ENCODE measurements at regions not wholly inside any gene's neighbourhood (a gene's known extent, or its start where the extent isn't known, plus 50 kb on each side); places are given as distances from the start of the nearest gene placed in this dataset.

DNA sequence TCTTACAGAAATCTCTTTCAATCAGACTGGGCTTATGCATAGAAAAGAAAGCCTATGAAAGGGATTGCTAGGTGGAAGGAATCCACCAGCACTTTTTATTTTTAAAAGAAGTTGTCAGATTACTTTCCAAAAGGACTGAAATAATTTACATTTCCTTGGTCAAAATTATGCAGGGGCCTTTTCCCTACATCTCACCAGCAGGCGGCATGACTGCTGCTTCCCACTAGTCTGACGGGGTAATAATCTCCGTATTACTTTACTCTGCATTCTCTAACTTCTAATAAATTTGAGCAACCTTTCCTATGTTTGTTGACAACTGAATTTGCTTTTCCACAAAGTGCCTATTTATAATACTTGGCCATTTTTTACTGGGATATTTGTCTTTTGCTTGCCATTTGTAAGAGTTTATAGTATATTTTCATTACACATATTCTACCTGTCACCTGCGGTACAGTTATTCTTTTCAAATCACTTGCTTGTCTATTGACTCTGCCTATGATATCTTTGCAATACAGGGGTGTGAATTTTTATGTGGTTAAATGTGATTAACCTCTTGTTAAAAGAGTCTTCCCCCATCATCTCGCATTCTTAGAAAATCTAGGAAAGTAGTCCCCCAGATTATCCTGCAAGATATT lies 51.9 kb upstream of the USP47 start:
- DNase-seq, result peak; percentile 12

GRCh38 chr11:11788063-11788710 lies 53.6 kb upstream of the USP47 start:
- DNase-seq, result no peak

DNA sequence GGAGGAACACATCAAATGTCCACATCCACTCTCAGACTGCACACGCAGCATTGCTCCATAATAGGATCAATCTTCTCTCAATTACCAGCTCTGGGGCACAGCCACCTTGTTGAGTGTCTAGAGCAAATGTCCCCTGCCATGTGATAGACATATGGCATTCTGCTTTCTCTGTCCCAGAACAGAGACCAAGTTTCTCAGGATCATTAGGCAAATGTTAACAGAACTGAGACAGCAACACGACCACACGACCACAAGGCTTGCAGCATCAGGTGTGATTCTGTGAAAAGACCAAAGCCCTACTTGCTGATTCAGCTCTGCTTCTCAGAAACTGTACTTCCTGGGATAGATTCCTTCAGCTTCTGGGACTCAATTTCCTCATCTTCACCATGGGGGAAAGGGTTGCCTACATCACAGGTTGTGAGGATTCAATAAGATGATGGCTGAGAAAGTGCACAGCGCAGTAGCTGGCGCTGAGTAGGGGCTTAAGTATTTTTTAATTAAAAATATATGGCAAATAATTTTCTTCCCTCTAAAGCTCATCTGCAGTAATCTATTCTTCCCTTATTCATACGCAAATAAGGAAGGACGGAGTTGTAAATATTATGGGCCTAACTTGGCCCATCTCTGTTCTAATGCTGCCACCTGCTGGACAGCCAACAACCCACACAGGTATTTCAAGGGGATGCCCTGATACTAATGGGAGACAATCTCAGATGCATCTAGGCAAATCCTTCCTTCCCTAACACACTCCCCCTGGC lies 54.3 kb upstream of the USP47 start:
- DNase-seq, result peak; percentile 77

- DNase-seq, result no peak
These were observed 55.0 kb upstream of the USP47 start for GRCh38 chr11:11786771-11787170.

GRCh38 chr11:11786234-11786633 lies 55.5 kb upstream of the USP47 start:
- DNase-seq, result no peak

- DNase-seq, result no peak
These were observed 59.2 kb upstream of the USP47 start for GRCh38 chr11:11782532-11783110.

GRCh38 chr11:11780858-11781257 lies 60.9 kb upstream of the USP47 start:
- DNase-seq, result no peak

- DNase-seq, result no peak
These were observed 61.8 kb upstream of the USP47 start for GRCh38 chr11:11779975-11780374.

- no peak for DNase-seq
These were observed 63.9 kb upstream of the USP47 start for GRCh38 chr11:11777897-11778296.

- DNase-seq, result no peak
These were observed 65.1 kb upstream of the USP47 start for GRCh38 chr11:11776714-11777113.

GRCh38 chr11:11774928-11775327 lies 66.8 kb upstream of the USP47 start:
- no peak for DNase-seq

GRCh38 chr11:11772865-11773515 lies 68.8 kb upstream of the USP47 start:
- DNase-seq, result no peak

DNA sequence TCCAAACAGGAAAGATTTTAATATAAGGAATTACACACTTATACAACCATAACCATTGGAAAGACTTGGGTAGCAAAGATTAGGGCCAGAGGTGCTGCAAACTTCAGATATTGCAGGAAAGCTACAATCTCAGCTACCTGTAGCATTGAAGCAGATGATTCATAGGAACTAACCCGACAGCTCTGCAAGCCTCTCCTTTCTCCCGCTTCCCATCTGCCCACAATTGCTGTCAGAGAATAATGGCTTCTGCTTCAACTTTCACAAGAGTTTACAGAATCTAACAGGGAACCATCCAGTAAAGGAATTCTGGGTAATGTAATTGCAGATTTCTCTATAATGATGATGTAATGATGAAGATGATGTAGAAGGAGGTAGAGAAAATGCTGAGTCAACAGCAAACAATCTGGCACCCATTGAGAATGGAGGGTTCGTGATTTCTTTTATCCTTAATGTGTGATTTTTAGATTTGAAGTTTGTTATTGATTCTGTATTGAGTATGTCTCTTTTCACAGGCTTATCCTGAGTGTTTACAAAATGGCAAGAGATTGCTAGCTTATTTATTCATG lies 70.8 kb upstream of the USP47 start:
- DNase-seq, result no peak

DNA sequence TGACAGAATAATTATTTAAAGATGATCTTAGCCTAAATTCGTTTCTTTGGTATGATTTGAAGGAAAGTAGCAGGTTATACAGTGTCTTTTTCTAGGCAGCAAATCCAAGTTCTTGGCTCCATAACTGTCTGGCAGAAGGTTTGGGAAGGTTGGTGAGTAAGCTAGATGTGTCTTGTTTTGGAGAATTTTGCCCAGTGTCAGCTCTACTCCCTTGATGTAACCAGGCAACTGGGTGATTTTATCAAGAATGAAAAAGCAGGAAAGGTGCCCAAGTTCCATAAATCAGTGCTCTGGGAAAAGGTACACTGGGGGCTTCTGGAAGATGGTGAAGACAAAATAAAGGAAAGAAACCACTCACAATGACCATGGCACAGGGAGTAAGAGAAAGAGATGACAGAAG lies 71.5 kb upstream of the USP47 start:
- no peak for DNase-seq

DNA sequence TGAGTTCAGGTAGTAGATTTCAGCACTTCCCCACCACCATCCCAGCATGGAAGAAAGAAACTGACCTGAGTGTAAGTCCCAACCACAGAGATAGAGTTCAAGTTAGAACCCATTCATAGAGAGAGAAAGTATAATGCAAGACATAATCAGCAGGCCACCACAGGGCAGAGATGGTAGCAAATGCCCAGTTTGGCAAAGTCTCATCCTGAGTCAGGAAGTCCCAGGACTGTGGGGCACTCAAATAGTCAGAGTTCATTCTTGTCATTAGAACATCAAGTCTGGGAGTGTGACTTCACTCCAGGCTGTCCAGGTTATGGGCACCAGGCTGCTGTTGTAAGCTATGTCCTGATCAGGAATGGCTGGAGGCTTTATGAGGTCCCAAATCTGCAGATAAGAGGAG lies 72.0 kb upstream of the USP47 start:
- no peak for DNase-seq

- DNase-seq, result no peak
These were observed 72.4 kb upstream of the USP47 start for GRCh38 chr11:11769362-11769761.

DNA sequence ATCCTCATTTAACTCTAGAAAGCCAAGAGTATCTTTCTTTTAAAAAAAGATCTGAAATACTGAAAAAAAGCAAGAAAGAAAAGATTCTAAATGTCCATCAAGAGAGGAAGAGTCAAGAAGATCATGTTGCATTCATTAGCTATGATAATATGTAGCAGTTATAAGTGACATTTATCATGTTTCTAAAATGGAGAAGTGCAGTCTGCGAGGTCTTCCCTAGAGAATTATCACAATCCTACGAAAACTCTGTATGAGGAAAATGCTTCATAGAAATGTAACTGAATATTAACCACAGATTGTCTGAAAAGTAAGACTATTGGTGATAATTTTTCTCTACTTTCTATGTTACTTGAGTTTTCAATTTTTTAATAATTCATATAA lies 77.4 kb upstream of the USP47 start:
- no peak for DNase-seq

DNA sequence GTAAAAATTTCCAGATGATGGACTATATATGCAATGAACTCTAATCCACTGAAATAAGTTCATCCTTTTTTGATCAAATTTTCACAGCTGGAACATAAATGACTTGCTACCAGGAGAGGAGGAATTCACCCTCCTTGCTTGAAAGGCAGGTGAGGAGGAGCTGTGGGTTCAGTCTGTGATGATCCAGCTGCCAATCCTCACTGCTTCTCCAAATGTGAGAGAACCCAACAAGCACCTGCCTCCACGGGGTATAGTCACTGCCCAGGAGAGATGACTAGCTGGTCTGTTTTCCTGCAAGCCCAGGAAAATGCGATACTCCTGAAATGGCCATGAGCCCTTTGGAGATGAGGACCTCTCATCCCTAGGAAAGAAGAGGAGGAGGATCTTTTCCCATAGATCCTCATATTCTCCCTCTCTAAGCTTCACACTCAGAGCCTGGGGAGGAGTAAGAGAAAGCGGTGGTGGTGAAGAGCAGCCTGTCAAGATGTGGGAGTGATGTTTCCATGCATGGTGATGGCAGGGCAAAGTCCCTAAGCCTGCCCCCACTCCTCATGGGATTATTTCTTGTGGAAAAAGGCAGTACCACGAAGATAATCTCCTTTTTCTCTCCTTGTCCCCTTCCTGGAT lies 77.9 kb upstream of the USP47 start:
- no peak for DNase-seq

GRCh38 chr11:11760838-11761237 lies 80.9 kb upstream of the USP47 start:
- DNase-seq, result no peak

GRCh38 chr11:11758603-11759196 lies 83.1 kb upstream of the USP47 start:
- no peak for DNase-seq

- DNase-seq, result no peak
These were observed 83.9 kb upstream of the USP47 start for GRCh38 chr11:11757909-11758308.

DNA sequence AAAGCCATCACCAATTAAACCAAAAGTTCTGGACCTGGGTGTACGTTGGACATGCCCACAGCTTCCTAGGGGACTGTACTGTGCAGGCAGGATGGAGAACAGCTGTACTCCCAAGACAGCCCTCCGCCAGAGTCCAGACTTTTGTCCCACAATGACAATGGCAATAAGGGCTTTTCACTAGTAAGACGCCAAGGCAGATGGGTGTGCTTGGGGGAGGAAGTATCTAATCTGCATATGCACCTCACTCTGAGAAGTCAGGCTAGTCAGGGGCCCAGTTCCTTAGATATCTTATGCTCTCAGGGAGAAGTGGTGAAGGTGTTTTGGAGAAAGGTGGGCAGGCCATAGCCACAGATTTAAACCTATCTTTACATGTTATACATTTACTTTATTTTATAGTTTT lies 85.1 kb upstream of the USP47 start:
- DNase-seq, result no peak
